ENCODE measurements at regions not wholly inside any gene's neighbourhood (a gene's known extent, or its start where the extent isn't known, plus 50 kb on each side); places are given as distances from the start of the nearest gene placed in this dataset.

DNA sequence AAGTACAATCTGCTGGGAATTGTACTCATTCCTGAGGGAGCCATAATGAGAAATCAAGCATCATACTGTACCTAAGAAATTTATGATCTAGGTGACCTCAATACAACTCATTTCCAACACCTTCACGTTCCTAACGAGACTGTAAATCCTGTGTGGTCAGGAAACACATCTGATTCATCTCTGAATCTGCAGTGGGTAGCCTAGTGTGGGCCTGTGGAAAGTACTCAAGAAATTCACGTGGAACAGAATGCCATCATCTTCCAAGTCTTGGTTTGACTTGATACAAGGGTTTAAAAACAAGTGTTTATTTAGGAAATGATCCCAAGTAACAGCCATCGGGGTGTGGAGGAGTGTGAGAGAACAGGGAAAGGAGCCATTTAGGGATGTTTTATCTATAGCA, 568.9 kb downstream of the EDEM1 start:
- no peak for TF ChIP-seq CTCF (IDR thresholded peaks at IDR 0.05)
- TF ChIP-seq POLR2A (IDR thresholded peaks at IDR 0.05) = no peak
- no peak for TF ChIP-seq POLR2AphosphoS5 (IDR thresholded peaks at IDR 0.05)
